H9 (cell line): ENCODE measurements at regions not wholly inside any gene's neighbourhood (a gene's known extent, or its start where the extent isn't known, plus 50 kb on each side); places are given as distances from the start of the nearest gene placed in this dataset.

ENCODE experiments used
- DNase-seq: peaks from one replicate; pipeline ENCODE4 v3.0.0-alpha.2; 2017
- H2AFZ ChIP-seq: one replicate; pipeline ENCODE4 v1.6.1; 2013; ENCODE audit warnings: mild to moderate bottlenecking, low read length, control low read depth, moderate library complexity
- H2AK5ac ChIP-seq: 2 replicates; pipeline ENCODE4 v1.6.1; 2013; ENCODE audit warnings: low read length, control low read depth, mixed read lengths; ENCODE audit not compliant: insufficient read length
- H2BK120ac ChIP-seq: one replicate; pipeline ENCODE4 v1.6.1; 2013; ENCODE audit warnings: low read depth, mild to moderate bottlenecking, low read length, control low read depth, inconsistent platforms; ENCODE audit not compliant: poor library complexity, severe bottlenecking
- H2BK12ac ChIP-seq: 2 replicates; pipeline ENCODE4 v1.6.1; 2013; ENCODE audit warnings: low read length, control low read depth, mixed read lengths, low read depth; ENCODE audit not compliant: insufficient read length
- H2BK15ac ChIP-seq: 2 replicates; pipeline ENCODE4 v1.6.1; 2013; ENCODE audit warnings: low read depth, low read length, control low read depth
- H2BK20ac ChIP-seq: one replicate; pipeline ENCODE4 v1.6.1; 2013; ENCODE audit warnings: low read depth, mild to moderate bottlenecking, low read length, control low read depth, inconsistent platforms; ENCODE audit not compliant: poor library complexity, severe bottlenecking
- H2BK5ac ChIP-seq: 2 replicates; pipeline ENCODE4 v1.6.1; 2013; ENCODE audit warnings: low read length, control low read depth, mixed read lengths; ENCODE audit not compliant: insufficient read length
- H3K14ac ChIP-seq: 2 replicates; pipeline ENCODE4 v1.6.1; 2013; ENCODE audit warnings: low read length, control low read depth; ENCODE audit not compliant: insufficient read depth
- H3K18ac ChIP-seq: 2 replicates; pipeline ENCODE4 v1.6.1; 2013; ENCODE audit warnings: low read depth, mild to moderate bottlenecking, mixed read lengths, low read length, control low read depth; ENCODE audit not compliant: insufficient read length
- H3K23ac ChIP-seq: 2 replicates; pipeline ENCODE4 v1.6.1; 2013; ENCODE audit warnings: low read length, control low read depth, mixed read lengths, low read depth; ENCODE audit not compliant: insufficient read length
- H3K23me2 ChIP-seq: 2 replicates; pipeline ENCODE4 v1.6.1; 2013; ENCODE audit warnings: low read depth, mild to moderate bottlenecking, mixed read lengths, low read length, control low read depth; ENCODE audit not compliant: insufficient read length, poor library complexity, severe bottlenecking
- H3K27ac ChIP-seq: 2 replicates; pipeline ENCODE4 v1.5.1; 2013; ENCODE audit warnings: low read length, control low read depth, mixed read lengths, low read depth; ENCODE audit not compliant: insufficient read length
- H3K27me3 ChIP-seq: 2 replicates; pipeline ENCODE4 v1.6.1; 2013; ENCODE audit warnings: low read length, control low read depth, inconsistent platforms; ENCODE audit not compliant: insufficient read depth
- H3K4ac ChIP-seq: 2 replicates; pipeline ENCODE4 v1.6.1; 2013; ENCODE audit warnings: low read depth, mild to moderate bottlenecking, control low read depth, inconsistent platforms, low read length, moderate library complexity
- H3K4me1 ChIP-seq: 2 replicates; pipeline ENCODE4 v1.6.1; 2013; ENCODE audit warnings: low read length, control low read depth, inconsistent platforms; ENCODE audit not compliant: insufficient read depth
- H3K4me2 ChIP-seq: 2 replicates; pipeline ENCODE4 v1.6.1; 2013; ENCODE audit warnings: low read length, control low read depth, mixed read lengths; ENCODE audit not compliant: insufficient read length, insufficient read depth
- H3K56ac ChIP-seq: 2 replicates; pipeline ENCODE4 v1.6.1; 2013; ENCODE audit warnings: low read depth, mild to moderate bottlenecking, mixed read lengths, low read length, control low read depth; ENCODE audit not compliant: insufficient read length
- H3K79me1 ChIP-seq: 2 replicates; pipeline ENCODE4 v1.6.1; 2013; ENCODE audit warnings: low read depth, mild to moderate bottlenecking, moderate library complexity, low read length, control low read depth, inconsistent platforms; ENCODE audit not compliant: insufficient read depth, poor library complexity, severe bottlenecking
- H3K79me2 ChIP-seq: 2 replicates; pipeline ENCODE4 v1.6.1; 2013; ENCODE audit warnings: low read length, control low read depth, inconsistent platforms; ENCODE audit not compliant: insufficient read depth
- H3K9ac ChIP-seq: 2 replicates; pipeline ENCODE4 v1.6.1; 2013; ENCODE audit warnings: low read length, control low read depth, mixed read lengths; ENCODE audit not compliant: insufficient read length; ENCODE audit errors: extremely low read depth
- H3K9me3 ChIP-seq: one replicate; pipeline ENCODE4 v1.6.1; 2013; ENCODE audit warnings: low read depth, low read length, inconsistent platforms; ENCODE audit not compliant: control insufficient read depth
- H3T11ph ChIP-seq: one replicate; pipeline ENCODE4 v1.6.1; 2013; ENCODE audit warnings: mild to moderate bottlenecking, low read length, control low read depth, inconsistent platforms
- H4K20me1 ChIP-seq: one replicate; pipeline ENCODE4 v1.6.1; 2013; ENCODE audit not compliant: control insufficient read depth, insufficient read length, insufficient read depth
- H4K5ac ChIP-seq: 2 replicates; pipeline ENCODE4 v1.6.1; 2013; ENCODE audit warnings: low read depth, mild to moderate bottlenecking, mixed read lengths, low read length, control low read depth; ENCODE audit not compliant: insufficient read length
- H4K8ac ChIP-seq: replicated peaks from 2 replicates; pipeline ENCODE4 v1.6.1; 2013; ENCODE audit warnings: low read length, control low read depth, mixed read lengths, low read depth; ENCODE audit not compliant: insufficient read length
- H4K91ac ChIP-seq: 2 replicates; pipeline ENCODE4 v1.6.1; 2013; ENCODE audit warnings: low read depth, mild to moderate bottlenecking, moderate library complexity, mixed read lengths, low read length, control low read depth; ENCODE audit not compliant: insufficient read length
- H3K27ac Mint-ChIP-seq, 3 experiments: 2 replicates in 2 of 3; 3 replicates in 1 of 3; pipeline ENCODE4 v1.8.0; 2020 to 2021; ENCODE audit warnings: mixed read lengths in 3 of 3, mild to moderate bottlenecking in 1 of 3, moderate library complexity in 1 of 3
- H3K27me3 Mint-ChIP-seq: 2 replicates; pipeline ENCODE4 v1.8.0; 2021; ENCODE audit warnings: low read depth, mild to moderate bottlenecking, moderate library complexity, mixed read lengths
- H3K36me3 Mint-ChIP-seq, 3 experiments: 2 replicates in 2 of 3; 3 replicates in 1 of 3; pipeline ENCODE4 v1.8.0; 2020 to 2021; ENCODE audit warnings: low read depth in 3 of 3, mixed read lengths in 3 of 3; ENCODE audit not compliant: insufficient read depth in 1 of 3
- H3K4me1 Mint-ChIP-seq, 2 experiments: 2 replicates each; pipeline ENCODE4 v1.8.0; 2020; ENCODE audit warnings: mixed read lengths in 2 of 2
- H3K4me3 Mint-ChIP-seq, 2 experiments: 2 replicates in 1 of 2; 3 replicates in 1 of 2; pipeline ENCODE4 v1.8.0; 2020 to 2021; ENCODE audit warnings: mild to moderate bottlenecking in 2 of 2, mixed read lengths in 2 of 2, moderate library complexity in 1 of 2
- H3K9me3 Mint-ChIP-seq, 2 experiments: 2 replicates in 1 of 2; 3 replicates in 1 of 2; pipeline ENCODE4 v1.8.0; 2020; ENCODE audit warnings: mild to moderate bottlenecking in 2 of 2, mixed read lengths in 2 of 2, moderate library complexity in 1 of 2
- CTCF ChIP-seq: fragments of 200-600 bp; sonication (generic); conservative IDR thresholded peaks from 3 replicates; pipeline ENCODE4 v1.8.0; 2021; ENCODE audit warnings: antibody characterized with exemption, mild to moderate bottlenecking
- WGBS: extraction: QIAGEN DNeasy Blood & Tissue Kit; methylation state at CpG from one replicate; pipeline ENCODE4 v1.1.7; 2013; ENCODE audit warnings: missing lambda C conversion rate, low lambda C conversion rate, mixed read lengths; ENCODE audit not compliant: insufficient read length; ENCODE audit errors: extremely low coverage; 5-methylcytosine and 5-hydroxymethylcytosine counted together

GRCh38 chr6:40779409-40779808 lies 192.2 kb upstream of the LRFN2 start:
- Mint-ChIP-seq H3K4me3 (no peak overlapping the region), H3K9me3 (no peaks in the 10 kb centered on the region), H3K36me3 (no peaks in the 10 kb centered on the region), H3K27ac (no peak overlapping the region), H3K4me1 (no peaks in the 10 kb centered on the region; a peak in 1 of 4 replicates), H3K27me3 (peaks cover 7% of the 10 kb centered on the region)
- no peak for TF ChIP-seq CTCF
- Histone ChIP-seq H3K27ac (no peak overlapping the region), H4K20me1 (no peaks in the 10 kb centered on the region), H4K5ac (no peak overlapping the region), H3K4me1 (0 out of 2 replicates have a peak, but pooled peaks cover 1% of the 10 kb centered on the region), H3K4me2 (no peak overlapping the region), H2BK120ac (no peak overlapping the region), H3K9me3 (no peaks in the 10 kb centered on the region), H3K27me3 (no peaks in the 10 kb centered on the region), H3K9ac (no peak overlapping the region), H3K23me2 (no peaks in the 10 kb centered on the region), H2AK5ac (no peak overlapping the region), H3T11ph (no peak overlapping the region), H3K56ac (no peak overlapping the region), H4K8ac (no peak overlapping the region), H3K23ac (no peak overlapping the region), H2BK5ac (no peak overlapping the region), H3K79me2 (no peaks in the 10 kb centered on the region), H3K14ac (no peak overlapping the region), H2BK12ac (no peak overlapping the region), H2BK20ac (no peak overlapping the region), H3K18ac (no peak overlapping the region), H2BK15ac (no peak overlapping the region), H3K4ac (no peak overlapping the region), H3K79me1 (no peaks in the 10 kb centered on the region), H2AFZ (no peak overlapping the region), H4K91ac (no peak overlapping the region)
- no CpG with 5 or more reads among the region's 3 CpGs for WGBS
- DNase-seq, result no peak
